ENCODE measurements at regions not wholly inside any gene's neighbourhood (a gene's known extent, or its start where the extent isn't known, plus 50 kb on each side); places are given as distances from the start of the nearest gene placed in this dataset.
"Not testable (repeated sequence)": the region's sequence is repeated elsewhere in the genome, so short reads cannot be mapped to it uniquely, and the experiment has no call there.

- no peak for DNase-seq
Measured at GRCh38 chr14:103271189-103271588, 62.8 kb upstream of the EIF5 start.

DNA sequence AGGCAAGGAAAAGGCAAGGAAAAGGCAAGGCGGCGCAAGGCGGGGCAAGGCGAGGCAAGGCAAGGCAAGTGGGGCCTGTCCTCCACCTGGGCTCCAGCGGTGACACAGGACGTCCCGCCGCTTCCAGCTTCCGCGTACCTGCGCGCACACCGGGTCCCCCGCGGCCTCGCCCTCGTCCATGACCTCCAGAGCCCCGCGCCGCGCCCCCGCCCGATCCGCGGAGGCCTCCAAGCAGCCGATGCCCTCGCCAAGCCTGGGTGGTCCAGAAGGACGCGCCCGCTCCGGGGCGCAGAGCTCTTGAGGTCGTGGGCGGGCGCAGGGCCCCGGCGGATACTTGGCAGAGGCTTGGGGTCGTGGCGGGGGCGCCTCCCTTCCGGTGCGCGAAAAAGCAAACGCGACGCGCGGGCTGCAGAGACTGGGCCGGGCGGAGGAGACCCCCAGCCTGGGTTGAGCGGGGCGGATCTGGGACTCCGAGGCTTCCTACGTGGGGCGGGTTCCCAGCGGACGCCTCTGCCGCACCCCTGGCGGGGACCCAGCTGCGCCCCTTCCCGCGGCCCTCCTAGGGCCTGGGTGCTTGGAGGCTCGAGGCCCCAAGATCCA is 60.8 kb upstream of the EIF5 start:
- no peak for DNase-seq

GRCh38 chr14:103273745-103274615 is 60.1 kb upstream of the EIF5 start:
- DNase-seq: no peak

DNA sequence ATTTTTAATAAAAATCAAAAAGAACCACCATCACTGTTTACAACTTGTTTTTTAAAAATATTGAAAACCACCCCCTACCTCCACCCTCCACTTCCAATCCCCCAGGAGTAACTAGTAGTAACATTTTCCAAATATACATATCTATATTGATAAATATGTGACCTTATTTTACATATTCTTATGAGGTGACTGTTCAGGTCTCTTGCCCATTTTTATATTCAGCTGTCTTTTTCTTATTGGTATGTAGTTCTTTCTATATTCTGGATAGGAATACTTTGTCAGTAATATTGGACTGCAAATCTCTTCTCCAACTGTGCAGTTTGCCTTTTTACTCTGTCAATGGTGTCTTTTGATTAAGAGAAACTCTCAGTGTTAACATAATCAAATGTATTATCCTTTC is 59.0 kb upstream of the EIF5 start:
- DNase-seq: no peak

DNA sequence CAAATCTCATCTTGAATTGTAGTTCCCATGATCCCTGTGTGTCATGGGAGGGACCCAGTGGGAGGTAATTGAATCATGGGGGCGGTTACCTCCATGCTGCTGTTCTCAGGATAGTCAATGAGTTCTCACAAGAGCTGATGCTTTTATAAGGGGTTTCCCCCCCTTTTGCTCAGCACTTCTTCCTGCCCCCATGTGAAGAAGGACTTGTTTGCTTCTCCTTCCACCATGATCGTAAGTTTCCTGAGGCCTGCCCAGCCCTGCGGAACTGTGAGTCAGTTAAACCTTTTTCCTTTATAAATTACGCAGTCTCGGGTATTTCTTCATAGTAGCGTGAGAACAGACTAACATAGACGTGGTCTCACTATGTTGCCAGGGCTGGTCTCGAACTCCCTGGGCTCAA is 56.1 kb upstream of the EIF5 start:
- no peak for DNase-seq

GRCh38 chr14:103279142-103280025 is 54.7 kb upstream of the EIF5 start:
- DNase-seq: no peak

DNA sequence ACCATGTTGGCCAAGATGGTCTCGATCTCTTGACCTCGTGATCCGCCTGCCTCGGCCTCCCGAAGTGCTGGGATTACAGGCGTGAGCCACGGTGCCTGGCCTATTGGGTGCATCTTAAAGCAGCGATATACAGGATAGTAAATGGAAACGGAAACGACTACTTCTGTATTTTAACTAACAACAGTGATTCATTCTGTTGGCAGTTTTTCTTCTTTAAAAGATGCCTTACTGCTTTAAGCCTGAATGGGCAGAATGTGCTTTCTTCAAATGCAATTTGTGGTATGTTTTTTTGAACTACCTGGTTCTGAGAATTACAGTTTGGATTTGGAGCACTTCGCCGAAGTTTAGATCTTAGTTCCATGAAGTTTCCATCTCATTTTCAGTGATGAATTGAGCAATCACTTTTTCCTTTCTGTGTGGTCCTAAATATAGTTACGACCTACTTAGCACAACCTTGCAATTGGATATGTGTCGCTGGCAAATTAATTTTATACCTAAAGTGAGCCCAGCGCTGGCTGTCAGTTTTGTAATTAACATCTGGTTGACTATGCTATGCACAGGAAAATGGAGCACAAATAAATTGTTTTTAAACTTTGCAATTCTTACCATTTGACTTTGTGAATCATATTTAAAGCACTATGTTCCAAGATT is 53.6 kb upstream of the EIF5 start:
- no peak for DNase-seq

DNA sequence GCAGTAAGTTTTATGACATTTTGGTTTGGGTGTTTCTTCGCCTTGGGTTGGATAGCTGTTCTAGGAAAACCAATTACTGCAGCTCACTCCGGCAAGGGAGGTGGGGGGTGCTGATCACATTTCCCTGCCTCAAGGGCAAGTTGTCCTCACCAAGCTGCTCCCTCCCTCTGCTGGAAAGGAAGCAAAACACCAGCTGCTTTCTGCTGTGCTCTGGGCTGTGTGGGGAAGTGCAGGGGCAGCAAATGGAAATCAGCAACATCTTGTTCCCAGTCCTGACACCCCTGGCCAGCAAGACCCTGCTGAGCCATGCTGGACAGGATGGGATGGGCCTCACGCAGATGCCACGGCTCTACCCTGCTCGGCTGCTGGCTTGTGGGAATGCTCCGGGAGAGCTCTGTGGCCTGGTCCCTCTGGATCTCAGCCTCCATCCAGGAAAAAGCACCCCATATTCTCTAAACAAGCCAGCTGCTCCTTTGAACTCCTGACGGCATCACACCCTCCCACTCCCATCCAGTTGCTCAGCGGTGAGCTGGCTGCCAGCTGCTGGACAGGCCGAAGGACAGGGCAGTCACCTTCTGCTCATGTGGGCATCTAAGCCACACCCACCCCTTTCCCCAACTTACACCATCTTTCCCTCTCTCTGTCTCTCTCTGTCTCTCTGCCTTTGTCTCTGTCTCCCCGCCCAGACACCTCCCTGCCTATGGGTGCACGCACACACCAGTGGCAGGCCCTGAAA is 52.4 kb upstream of the EIF5 start:
- DNase-seq: peak in 2 of 3 experiments; percentile 27 to 60

GRCh38 chr14:103282309-103282708 is 51.7 kb upstream of the EIF5 start:
- DNase-seq: not testable (repeated sequence)

- DNase-seq: no peak
Measured at GRCh38 chr14:103282932-103283331, 51.1 kb upstream of the EIF5 start.

DNA sequence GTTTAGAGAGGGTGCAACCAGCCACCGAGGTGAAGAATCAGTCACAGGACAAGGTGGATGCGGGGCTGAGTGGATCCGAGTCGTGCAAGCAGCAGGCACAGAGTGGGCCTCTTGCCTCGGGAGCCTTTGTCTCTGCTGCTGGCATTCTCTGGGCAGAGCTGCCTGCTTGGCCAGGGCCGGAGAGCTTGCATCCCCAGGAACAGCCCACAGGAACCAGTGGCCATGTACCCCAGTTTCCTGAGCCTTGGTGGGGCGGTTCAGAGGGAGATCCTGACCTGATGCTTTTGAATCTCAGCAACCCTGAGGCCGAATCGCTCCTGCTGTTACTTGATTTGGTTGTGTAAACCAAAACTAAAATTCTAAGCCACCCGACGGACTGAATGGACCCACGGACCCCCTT is 50.1 kb upstream of the EIF5 start:
- no peak for DNase-seq
